ENCODE measurements at regions not wholly inside any gene's neighbourhood (a gene's known extent, or its start where the extent isn't known, plus 50 kb on each side); places are given as distances from the start of the nearest gene placed in this dataset.

DNA sequence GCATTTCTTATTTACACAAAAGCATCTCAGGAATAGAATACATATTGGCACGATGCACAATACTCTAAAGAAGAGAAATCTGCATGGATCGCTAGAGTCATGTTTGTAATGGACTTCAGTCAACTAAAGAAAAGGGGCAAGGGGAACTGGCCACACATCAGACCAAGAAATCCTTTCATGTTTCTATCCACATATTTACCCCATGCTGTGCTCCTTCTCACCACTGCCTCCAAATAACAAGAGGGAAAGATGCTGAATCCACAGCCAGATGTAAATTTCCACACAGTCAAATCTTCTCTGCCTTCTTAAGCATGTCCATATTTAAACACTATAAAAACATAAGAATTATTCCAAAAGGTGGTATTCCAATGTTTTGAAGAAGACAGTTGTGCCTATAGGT lies 67.6 kb downstream of the COX18 start:
- H3K4me1 ChIP-seq (ENCODE audit: control insufficient read depth, insufficient read depth, low read length), result no peaks in the 10 kb centered on the region
- H3K27me3 ChIP-seq (ENCODE audit: control insufficient read depth in 1 of 2, insufficient read depth in 2 of 2, low read length in 2 of 2), result no peaks in the 10 kb centered on the region
- H3K9me3 ChIP-seq (ENCODE audit: control insufficient read depth in 2 of 2, low read length in 2 of 2), result no peaks in the 10 kb centered on the region
- H3K36me3 ChIP-seq (ENCODE audit: control insufficient read depth in 2 of 2, insufficient read depth in 2 of 2, low read length in 2 of 2), result no peaks in the 10 kb centered on the region
- no peak overlapping the region for H3K4me3 ChIP-seq (ENCODE audit: low read length in 2 of 2)
- no peak overlapping the region for H3K27ac ChIP-seq (ENCODE audit: low read length)
- no peak overlapping the region for H3K9ac ChIP-seq (ENCODE audit: low read length in 2 of 2)

DNA sequence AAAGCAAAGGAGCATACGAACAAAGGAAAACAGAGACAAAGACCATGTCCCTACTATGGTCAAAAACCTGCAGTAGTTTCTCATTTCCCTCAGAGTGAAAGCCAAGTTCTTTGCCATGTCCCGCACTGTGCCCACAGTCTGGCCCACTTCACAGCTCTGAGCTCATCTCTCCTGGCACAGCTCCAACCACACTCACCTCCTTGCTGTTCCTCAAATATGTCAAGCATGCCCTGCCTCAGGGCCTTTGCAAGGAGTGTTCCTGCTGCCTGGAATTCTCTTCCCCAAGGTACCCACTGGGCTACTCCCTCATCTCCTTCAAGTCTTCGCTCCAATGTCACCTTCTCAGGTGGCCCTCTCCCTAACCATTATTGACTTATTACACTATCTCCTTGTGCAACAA lies 72.1 kb downstream of the COX18 start:
- Histone ChIP-seq H3K9me3 (ENCODE audit: control insufficient read depth in 2 of 2, low read length in 2 of 2) (no peaks in the 10 kb centered on the region), H3K36me3 (ENCODE audit: control insufficient read depth in 2 of 2, insufficient read depth in 2 of 2, low read length in 2 of 2) (no peaks in the 10 kb centered on the region), H3K4me3 (ENCODE audit: low read length in 2 of 2) (no peak overlapping the region), H3K4me1 (ENCODE audit: control insufficient read depth, insufficient read depth, low read length) (no peaks in the 10 kb centered on the region), H3K27ac (ENCODE audit: low read length) (no peak overlapping the region), H3K27me3 (ENCODE audit: control insufficient read depth in 1 of 2, insufficient read depth in 2 of 2, low read length in 2 of 2) (no peaks in the 10 kb centered on the region), H3K9ac (ENCODE audit: low read length in 2 of 2) (no peak overlapping the region)

DNA sequence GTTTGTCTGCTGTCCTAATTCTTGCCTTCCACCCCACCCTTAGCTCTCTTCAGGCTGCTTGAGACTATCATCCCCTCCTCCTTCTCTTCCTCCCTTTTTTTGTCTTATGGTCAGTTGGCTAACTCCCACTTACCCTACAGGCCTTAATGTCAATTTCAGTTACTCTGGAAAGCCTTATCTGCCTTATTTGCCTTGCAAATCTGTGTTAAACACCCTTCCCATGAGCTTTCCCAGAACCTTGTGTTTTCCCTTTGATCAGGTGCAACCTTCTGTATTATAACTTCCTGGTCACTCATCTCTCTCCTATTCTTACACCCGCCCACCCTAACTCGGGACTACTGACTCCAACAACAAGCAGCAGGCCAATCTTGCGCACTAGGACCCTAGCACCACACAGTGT lies 74.8 kb downstream of the COX18 start:
- Histone ChIP-seq H3K27ac (ENCODE audit: low read length) (no peak overlapping the region), H3K4me1 (ENCODE audit: control insufficient read depth, insufficient read depth, low read length) (no peaks in the 10 kb centered on the region), H3K9me3 (ENCODE audit: control insufficient read depth in 2 of 2, low read length in 2 of 2) (no peaks in the 10 kb centered on the region), H3K27me3 (ENCODE audit: control insufficient read depth in 1 of 2, insufficient read depth in 2 of 2, low read length in 2 of 2) (no peaks in the 10 kb centered on the region), H3K36me3 (ENCODE audit: control insufficient read depth in 2 of 2, insufficient read depth in 2 of 2, low read length in 2 of 2) (no peaks in the 10 kb centered on the region), H3K9ac (ENCODE audit: low read length in 2 of 2) (no peak overlapping the region), H3K4me3 (ENCODE audit: low read length in 2 of 2) (no peak overlapping the region)

DNA sequence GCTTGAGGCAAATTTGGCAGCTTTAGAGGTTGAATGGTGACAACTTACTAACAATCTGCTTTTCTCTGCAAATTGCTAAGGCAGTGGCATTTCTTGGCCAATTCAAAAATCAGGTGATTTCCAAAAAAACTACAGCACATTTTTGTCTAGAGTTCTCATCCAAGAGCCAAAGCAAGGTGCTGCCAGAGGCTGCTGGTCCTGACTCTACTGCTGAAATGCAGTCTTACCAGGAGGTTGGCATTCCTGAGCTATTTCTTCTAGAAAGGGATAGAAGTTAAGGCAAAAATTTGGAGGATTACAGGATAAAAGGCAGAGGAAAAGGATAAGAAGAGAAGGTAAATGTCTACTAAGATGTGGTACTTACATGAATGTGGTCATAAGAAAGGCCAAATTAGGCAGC lies 75.6 kb downstream of the COX18 start:
- Histone ChIP-seq H3K9me3 (ENCODE audit: control insufficient read depth in 2 of 2, low read length in 2 of 2) (no peaks in the 10 kb centered on the region), H3K4me1 (ENCODE audit: control insufficient read depth, insufficient read depth, low read length) (no peaks in the 10 kb centered on the region), H3K36me3 (ENCODE audit: control insufficient read depth in 2 of 2, insufficient read depth in 2 of 2, low read length in 2 of 2) (no peaks in the 10 kb centered on the region), H3K4me3 (ENCODE audit: low read length in 2 of 2) (no peak overlapping the region), H3K27me3 (ENCODE audit: control insufficient read depth in 1 of 2, insufficient read depth in 2 of 2, low read length in 2 of 2) (no peaks in the 10 kb centered on the region), H3K9ac (ENCODE audit: low read length in 2 of 2) (no peak overlapping the region), H3K27ac (ENCODE audit: low read length) (no peak overlapping the region)

GRCh38 chr4:72991873-72992272 lies 77.6 kb downstream of the COX18 start:
- no peaks in the 10 kb centered on the region for H3K4me1 ChIP-seq (ENCODE audit: control insufficient read depth, insufficient read depth, low read length)

DNA sequence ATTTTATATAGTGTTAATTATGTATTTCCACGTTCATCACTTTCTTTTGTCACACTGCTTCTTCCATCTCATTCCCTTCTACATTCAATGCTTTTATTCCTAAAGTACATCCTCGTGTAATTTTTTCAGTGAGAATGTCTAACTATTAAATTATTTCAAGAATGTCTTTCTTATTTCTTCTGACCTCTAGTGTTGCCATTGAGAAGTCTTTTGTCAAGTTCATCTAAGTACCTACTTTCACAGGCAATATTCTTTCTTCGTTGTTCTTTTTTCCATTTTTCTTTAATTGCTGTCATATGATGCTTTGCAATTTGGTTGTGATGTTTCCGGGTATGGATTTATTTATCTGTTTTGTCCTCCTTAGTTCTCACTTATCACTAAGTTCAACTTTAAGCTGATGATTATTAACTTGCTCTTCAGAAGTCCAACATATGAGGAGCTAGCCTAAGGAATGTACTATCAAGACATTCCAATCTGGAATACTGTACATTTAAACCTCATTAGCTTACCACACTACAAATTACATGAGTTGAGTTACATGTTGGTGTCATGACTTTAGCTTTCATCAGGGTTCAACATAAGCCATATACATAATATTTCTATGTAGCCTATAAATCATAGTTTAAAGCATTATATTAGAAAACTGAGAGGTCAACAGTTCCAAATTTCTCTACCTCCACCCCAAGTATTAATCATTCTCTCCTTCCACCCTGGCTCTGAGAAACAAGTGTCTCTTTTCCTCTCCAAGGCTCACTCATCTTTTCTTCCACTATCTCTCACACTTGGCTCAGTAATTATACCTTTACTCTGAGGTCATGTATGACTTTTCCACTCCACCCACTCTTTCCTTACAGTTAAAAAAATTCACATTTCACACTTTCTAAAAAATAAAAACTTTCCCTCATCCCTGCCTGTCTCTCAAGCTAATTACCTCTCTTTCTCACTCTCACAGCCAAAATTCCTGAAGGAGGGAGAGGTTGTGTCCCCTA lies 81.5 kb downstream of the COX18 start:
- no peak overlapping the region for H3K27ac ChIP-seq (ENCODE audit: low read length)
- H3K4me3 ChIP-seq (ENCODE audit: low read length in 2 of 2), result no peak overlapping the region
- no peak overlapping the region for H3K9ac ChIP-seq (ENCODE audit: low read length in 2 of 2)
- H3K36me3 ChIP-seq (ENCODE audit: control insufficient read depth in 2 of 2, insufficient read depth in 2 of 2, low read length in 2 of 2), result no peaks in the 10 kb centered on the region
- no peaks in the 10 kb centered on the region for H3K9me3 ChIP-seq (ENCODE audit: control insufficient read depth in 2 of 2, low read length in 2 of 2)
- H3K27me3 ChIP-seq (ENCODE audit: control insufficient read depth in 1 of 2, insufficient read depth in 2 of 2, low read length in 2 of 2), result no peaks in the 10 kb centered on the region
- no peaks in the 10 kb centered on the region for H3K4me1 ChIP-seq (ENCODE audit: control insufficient read depth, insufficient read depth, low read length)

More at GRCh38 chr4:72991873-72992272, 77.6 kb downstream of the COX18 start:
- H3K4me3 ChIP-seq (ENCODE audit: low read length in 2 of 2), result no peak overlapping the region
- H3K9me3 ChIP-seq (ENCODE audit: control insufficient read depth in 2 of 2, low read length in 2 of 2), result no peaks in the 10 kb centered on the region
- H3K9ac ChIP-seq (ENCODE audit: low read length in 2 of 2), result no peak overlapping the region
- no peaks in the 10 kb centered on the region for H3K27me3 ChIP-seq (ENCODE audit: control insufficient read depth in 1 of 2, insufficient read depth in 2 of 2, low read length in 2 of 2)
- H3K36me3 ChIP-seq (ENCODE audit: control insufficient read depth in 2 of 2, insufficient read depth in 2 of 2, low read length in 2 of 2), result no peaks in the 10 kb centered on the region
- no peak overlapping the region for H3K27ac ChIP-seq (ENCODE audit: low read length)

- Histone ChIP-seq H3K4me3 (ENCODE audit: low read length in 2 of 2) (no peak overlapping the region), H3K27ac (ENCODE audit: low read length) (no peak overlapping the region), H3K4me1 (ENCODE audit: control insufficient read depth, insufficient read depth, low read length) (no peaks in the 10 kb centered on the region), H3K27me3 (ENCODE audit: control insufficient read depth in 1 of 2, insufficient read depth in 2 of 2, low read length in 2 of 2) (no peaks in the 10 kb centered on the region), H3K9me3 (ENCODE audit: control insufficient read depth in 2 of 2, low read length in 2 of 2) (no peaks in the 10 kb centered on the region), H3K36me3 (ENCODE audit: control insufficient read depth in 2 of 2, insufficient read depth in 2 of 2, low read length in 2 of 2) (no peaks in the 10 kb centered on the region), H3K9ac (ENCODE audit: low read length in 2 of 2) (no peak overlapping the region)
Observed at GRCh38 chr4:72984351-72984750, 85.2 kb downstream of the COX18 start.

DNA sequence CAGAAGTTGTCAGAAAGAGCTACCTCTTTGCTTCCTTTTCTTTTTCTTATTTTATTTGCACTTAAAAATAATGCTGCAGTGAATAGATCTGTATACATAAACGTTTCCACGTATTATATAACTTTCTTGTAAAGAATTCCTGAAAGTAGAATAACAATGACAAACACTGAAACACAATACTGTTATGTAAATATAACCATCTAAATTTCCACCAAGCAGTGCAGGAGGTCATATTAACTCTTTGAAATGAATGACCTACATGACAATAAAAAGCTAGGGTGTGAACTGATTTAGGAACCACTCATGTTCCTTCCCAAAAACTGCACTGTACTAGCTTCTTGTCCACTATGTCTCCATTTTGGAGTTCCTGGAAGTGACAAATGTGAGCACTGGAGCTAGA lies 85.8 kb downstream of the COX18 start:
- no peaks in the 10 kb centered on the region for H3K4me1 ChIP-seq (ENCODE audit: control insufficient read depth, insufficient read depth, low read length)
- no peak overlapping the region for H3K27ac ChIP-seq (ENCODE audit: low read length)

GRCh38 chr4:72977936-72978485 lies 91.5 kb downstream of the COX18 start:
- no peak overlapping the region for H3K27ac ChIP-seq (ENCODE audit: low read length)
- no peaks in the 10 kb centered on the region for H3K36me3 ChIP-seq (ENCODE audit: control insufficient read depth in 2 of 2, insufficient read depth in 2 of 2, low read length in 2 of 2)
- no peaks in the 10 kb centered on the region for H3K4me1 ChIP-seq (ENCODE audit: control insufficient read depth, insufficient read depth, low read length)
- no peak overlapping the region for H3K9ac ChIP-seq (ENCODE audit: low read length in 2 of 2)
- no peaks in the 10 kb centered on the region for H3K9me3 ChIP-seq (ENCODE audit: control insufficient read depth in 2 of 2, low read length in 2 of 2)
- no peak overlapping the region for H3K4me3 ChIP-seq (ENCODE audit: low read length in 2 of 2)
- H3K27me3 ChIP-seq (ENCODE audit: control insufficient read depth in 1 of 2, insufficient read depth in 2 of 2, low read length in 2 of 2), result no peaks in the 10 kb centered on the region

More for the DNA sequence above, 85.8 kb downstream of the COX18 start:
- no peak overlapping the region for H3K4me3 ChIP-seq (ENCODE audit: low read length in 2 of 2)
- H3K9ac ChIP-seq (ENCODE audit: low read length in 2 of 2), result no peak overlapping the region
- H3K9me3 ChIP-seq (ENCODE audit: control insufficient read depth in 2 of 2, low read length in 2 of 2), result no peaks in the 10 kb centered on the region
- H3K27me3 ChIP-seq (ENCODE audit: control insufficient read depth in 1 of 2, insufficient read depth in 2 of 2, low read length in 2 of 2), result no peaks in the 10 kb centered on the region
- no peaks in the 10 kb centered on the region for H3K36me3 ChIP-seq (ENCODE audit: control insufficient read depth in 2 of 2, insufficient read depth in 2 of 2, low read length in 2 of 2)

DNA sequence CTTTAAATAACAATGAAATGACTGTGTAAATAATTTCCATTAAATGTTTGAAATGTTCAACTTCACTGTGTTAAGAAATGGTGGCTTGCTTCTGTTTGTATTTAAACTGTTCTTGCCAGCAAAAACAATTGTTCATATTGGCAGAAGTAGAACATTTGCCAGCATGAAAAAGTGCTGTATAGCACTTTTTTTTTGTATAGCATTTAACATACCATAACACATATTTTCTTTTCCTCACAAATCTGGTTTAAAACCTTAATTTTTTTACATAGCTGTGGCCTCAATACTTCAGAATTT lies 94.1 kb downstream of the COX18 start:
- H3K9ac ChIP-seq (ENCODE audit: low read length in 2 of 2), result no peak overlapping the region
- no peak overlapping the region for H3K4me3 ChIP-seq (ENCODE audit: low read length in 2 of 2)
- no peaks in the 10 kb centered on the region for H3K27me3 ChIP-seq (ENCODE audit: control insufficient read depth in 1 of 2, insufficient read depth in 2 of 2, low read length in 2 of 2)
- no peaks in the 10 kb centered on the region for H3K36me3 ChIP-seq (ENCODE audit: control insufficient read depth in 2 of 2, insufficient read depth in 2 of 2, low read length in 2 of 2)
- H3K4me1 ChIP-seq (ENCODE audit: control insufficient read depth, insufficient read depth, low read length), result no peaks in the 10 kb centered on the region
- H3K27ac ChIP-seq (ENCODE audit: low read length), result no peak overlapping the region
- no peaks in the 10 kb centered on the region for H3K9me3 ChIP-seq (ENCODE audit: control insufficient read depth in 2 of 2, low read length in 2 of 2)
